B cell (primary cell): ENCODE measurements at regions not wholly inside any gene's neighbourhood (a gene's known extent, or its start where the extent isn't known, plus 50 kb on each side); places are given as distances from the start of the nearest gene placed in this dataset.

Experiments used
- ATAC-seq: fragments of 200-7000 bp; cut with Tn5 transposase; one replicate; pipeline ENCODE4 v1.10.0; 2021; ENCODE audit warnings: low read depth, mild to moderate bottlenecking, moderate number of reproducible peaks, moderate library complexity
- CTCF ChIA-PET: fragments of 350-600 bp; sonication (Branson Sonifier 250); formaldehyde crosslinking; loops from one replicate; lab custom pipeline; 2021; ENCODE audit warnings: antibody characterized with exemption, inconsistent platforms; lab: Charles Lee
- POLR2A ChIA-PET: fragments of 350-600 bp; sonication (Branson Sonifier 250); formaldehyde crosslinking; loops from one replicate; lab custom pipeline; 2021; ENCODE audit warnings: antibody characterized with exemption; lab: Charles Lee
- DNase-seq: peaks from one replicate; pipeline ENCODE4 v3.0.0; 2013
- H2AFZ ChIP-seq: 2 replicates; pipeline ENCODE4 v1.6.1; 2012; ENCODE audit warnings: mild to moderate bottlenecking, low read depth, low read length; ENCODE audit not compliant: insufficient read depth, poor library complexity, severe bottlenecking
- H3K27ac ChIP-seq, 2 donors: 1 replicate in 1 of 2; 2 replicates in 1 of 2; pipeline ENCODE4 v1.5.1; 2012 to 2013; ENCODE audit warnings: low read length in 2 of 2, mild to moderate bottlenecking in 2 of 2, moderate library complexity in 1 of 2
- H3K27me3 ChIP-seq, 4 experiments: fragments of 200-600 bp in 1 of 4; sonication (generic) in 1 of 4; replicated peaks in 1 of 4; 1 replicate in 2 of 4; 2 replicates in 2 of 4; pipeline versions ENCODE4 v1.6.1 to v1.7.0; 2013 to 2016; ENCODE audit warnings: low read length in 3 of 4, mild to moderate bottlenecking in 2 of 4, mixed read lengths in 1 of 4, moderate library complexity in 1 of 4; ENCODE audit not compliant: insufficient read depth in 4 of 4, control insufficient read depth in 3 of 4; ENCODE audit errors: control extremely low read depth in 1 of 4
- H3K36me3 ChIP-seq, 2 experiments: replicated peaks in 1 of 2; 1 replicate in 1 of 2; 2 replicates in 1 of 2; pipeline versions ENCODE4 v1.6.1 to v1.7.1; 2013; ENCODE audit warnings: low read length in 1 of 2; ENCODE audit not compliant: insufficient read depth in 2 of 2, control insufficient read depth in 1 of 2; ENCODE audit errors: control extremely low read depth in 1 of 2, extremely low read depth in 1 of 2
- H3K4me1 ChIP-seq, 2 donors: fragments of 200-600 bp in 1 of 2; sonication (generic) in 1 of 2; 1 replicate in 1 of 2; 2 replicates in 1 of 2; pipeline versions ENCODE4 v1.5.1 to v1.6.1; 2013 to 2017; ENCODE audit warnings: low read length in 2 of 2; ENCODE audit not compliant: control insufficient read depth in 2 of 2, insufficient read depth in 2 of 2
- H3K4me2 ChIP-seq: replicated peaks from 2 replicates; pipeline ENCODE3; 2012; ENCODE audit warnings: mild to moderate bottlenecking, low read depth, low read length; ENCODE audit not compliant: poor library complexity, severe bottlenecking
- H3K4me3 ChIP-seq, 5 experiments: fragments of 200-600 bp in 1 of 5; sonication (generic) in 1 of 5; 1 replicate in 3 of 5; 2 replicates in 2 of 5; pipeline versions ENCODE4 v1.5.1 to v1.7.0; 2011 to 2016; ENCODE audit warnings: low read length in 4 of 5, mild to moderate bottlenecking in 4 of 5, low read depth in 2 of 5, control low read depth in 1 of 5, moderate library complexity in 1 of 5; ENCODE audit not compliant: insufficient read depth in 1 of 5; ENCODE audit errors: control extremely low read depth in 1 of 5, extremely low read depth in 1 of 5
- H3K79me2 ChIP-seq: fragments of 200-600 bp; sonication (generic); one replicate; pipeline ENCODE4 v1.6.0; 2016; ENCODE audit warnings: low read length; ENCODE audit not compliant: control insufficient read depth, insufficient read depth
- H3K9ac ChIP-seq: fragments of 200-600 bp; sonication (generic); 2 replicates; pipeline ENCODE4 v1.6.1; 2017; ENCODE audit warnings: mild to moderate bottlenecking, low read length, moderate library complexity
- H3K9me3 ChIP-seq, 3 donors: one replicate each; pipeline versions ENCODE4 v1.6.1 to v1.7.1; 2013; ENCODE audit warnings: low read length in 2 of 3; ENCODE audit not compliant: control insufficient read depth in 2 of 3, insufficient read depth in 1 of 3; ENCODE audit errors: control extremely low read depth in 1 of 3
- H4K20me1 ChIP-seq: 2 replicates; pipeline ENCODE4 v1.6.0; 2012; ENCODE audit warnings: mild to moderate bottlenecking, low read length; ENCODE audit not compliant: insufficient read depth, control insufficient read depth, poor library complexity, severe bottlenecking
- H3K27ac Mint-ChIP-seq: one replicate; pipeline ENCODE4 v1.8.0; 2021; ENCODE audit warnings: mixed read lengths
- H3K27me3 Mint-ChIP-seq: one replicate; pipeline ENCODE4 v1.8.0; 2021; ENCODE audit warnings: mixed read lengths
- H3K4me1 Mint-ChIP-seq: one replicate; pipeline ENCODE4 v1.8.0; 2021; ENCODE audit warnings: mixed read lengths
- H3K4me3 Mint-ChIP-seq: one replicate; pipeline ENCODE4 v1.8.0; 2021; ENCODE audit warnings: mixed read lengths
- H3K9me3 Mint-ChIP-seq: one replicate; pipeline ENCODE4 v1.8.0; 2022; ENCODE audit warnings: mixed read lengths; ENCODE audit not compliant: insufficient read depth
- EZH2 ChIP-seq: IDR thresholded peaks from 2 replicates; pipeline ENCODE4 v1.6.1; 2012; ENCODE audit warnings: borderline replicate concordance, low read depth, mild to moderate bottlenecking, moderate library complexity, low read length; ENCODE audit not compliant: insufficient read depth, poor library complexity, severe bottlenecking
- WGBS: methylation state at CpG from one replicate; pipeline ENCODE4 v1.1.5; 2013; ENCODE audit warnings: missing lambda C conversion rate; ENCODE audit not compliant: insufficient coverage; 5-methylcytosine and 5-hydroxymethylcytosine counted together
- intact Hi-C: fragments of 100-400 bp; cut with micrococcal nuclease; formaldehyde crosslinking; loops from one replicate; pipeline ENCODE4 v1.10.0; 2022
- TF ChIP-seq, protein P1 (sequence below): fragments of 200-600 bp; IDR thresholded peaks from one replicate; pipeline ENCODE4 v1.8.0; 2022; ENCODE audit warnings: antibody characterized with exemption, mild to moderate bottlenecking

DNA sequence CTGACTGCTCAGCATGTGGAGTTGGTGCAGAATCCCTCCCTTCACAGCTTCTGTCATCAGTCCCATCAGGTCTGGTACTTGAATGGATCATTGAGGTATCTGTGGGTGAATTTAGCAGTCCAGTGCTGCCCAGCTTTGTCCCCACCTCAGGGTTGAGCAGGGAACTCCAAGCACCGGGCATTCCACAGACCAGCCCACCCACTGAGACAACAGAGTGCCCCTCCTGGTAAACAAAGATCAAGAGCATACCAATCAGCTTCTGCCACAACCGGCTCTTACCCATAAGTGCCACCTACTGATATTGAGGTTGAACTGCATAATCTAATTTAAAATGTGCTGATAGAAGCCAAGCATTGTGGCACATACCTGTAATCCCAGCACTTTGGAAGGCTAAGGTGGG is 57.1 kb upstream of the FXR1 start:
- 0% methylated on average over 1 of the region's 2 CpGs for WGBS
- Mint-ChIP-seq H3K4me1 (no peaks in the 10 kb centered on the region), H3K27me3 (peaks cover 13% of the 10 kb centered on the region), H3K4me3 (no peak overlapping the region), H3K27ac (no peak overlapping the region), H3K9me3 (peaks cover 5% of the 10 kb centered on the region)
- Histone ChIP-seq H3K4me1 (no peaks in the 10 kb centered on the region), H3K9ac (no peak overlapping the region), H3K4me3 (no peak overlapping the region), H3K4me2 (no peak overlapping the region), H2AFZ (no peak overlapping the region), H3K27ac (no peak overlapping the region), H3K79me2 (no peaks in the 10 kb centered on the region), H3K36me3 (no peaks in the 10 kb centered on the region), H3K9me3 (peaks cover 0 to 6% (median 0%) of the 10 kb centered on the region in 3 donors), H4K20me1 (no peaks in the 10 kb centered on the region), H3K27me3 (peaks cover 0 to 4% (median 1%) of the 10 kb centered on the region in 4 experiments)
- TF ChIP-seq, protein P1, sequence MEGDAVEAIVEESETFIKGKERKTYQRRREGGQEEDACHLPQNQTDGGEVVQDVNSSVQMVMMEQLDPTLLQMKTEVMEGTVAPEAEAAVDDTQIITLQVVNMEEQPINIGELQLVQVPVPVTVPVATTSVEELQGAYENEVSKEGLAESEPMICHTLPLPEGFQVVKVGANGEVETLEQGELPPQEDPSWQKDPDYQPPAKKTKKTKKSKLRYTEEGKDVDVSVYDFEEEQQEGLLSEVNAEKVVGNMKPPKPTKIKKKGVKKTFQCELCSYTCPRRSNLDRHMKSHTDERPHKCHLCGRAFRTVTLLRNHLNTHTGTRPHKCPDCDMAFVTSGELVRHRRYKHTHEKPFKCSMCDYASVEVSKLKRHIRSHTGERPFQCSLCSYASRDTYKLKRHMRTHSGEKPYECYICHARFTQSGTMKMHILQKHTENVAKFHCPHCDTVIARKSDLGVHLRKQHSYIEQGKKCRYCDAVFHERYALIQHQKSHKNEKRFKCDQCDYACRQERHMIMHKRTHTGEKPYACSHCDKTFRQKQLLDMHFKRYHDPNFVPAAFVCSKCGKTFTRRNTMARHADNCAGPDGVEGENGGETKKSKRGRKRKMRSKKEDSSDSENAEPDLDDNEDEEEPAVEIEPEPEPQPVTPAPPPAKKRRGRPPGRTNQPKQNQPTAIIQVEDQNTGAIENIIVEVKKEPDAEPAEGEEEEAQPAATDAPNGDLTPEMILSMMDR = no peak
- TF ChIP-seq EZH2 = no peak
- POLR2A ChIA-PET = no interaction called here
- DNase-seq (no peak), ATAC-seq (no peak)
- intact Hi-C loops = no loop called here
- CTCF ChIA-PET = no interaction called here

DNA sequence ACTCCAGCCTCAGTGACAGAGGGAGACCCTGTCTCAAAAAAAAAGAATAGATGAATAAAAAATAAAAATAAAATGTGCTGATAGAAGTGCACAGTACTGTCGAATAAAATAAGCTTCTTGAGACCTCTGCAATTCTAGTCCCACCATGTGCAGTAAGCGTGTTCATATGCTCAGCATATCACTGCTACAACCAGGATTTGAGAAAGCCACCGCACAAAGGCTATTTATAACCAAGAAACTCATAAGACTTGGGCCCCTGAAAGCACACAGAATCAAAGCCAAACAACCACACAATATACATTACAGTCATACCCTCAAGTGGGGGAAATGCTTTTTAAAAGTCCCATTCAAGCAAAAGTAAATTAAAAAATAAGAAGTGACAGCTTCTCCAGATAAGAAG is 56.5 kb upstream of the FXR1 start:
- H4K20me1 ChIP-seq = no peaks in the 10 kb centered on the region
- TF ChIP-seq, protein P1 = no peak
- no peak for TF ChIP-seq EZH2
- DNase-seq = no peak
- ChIA-PET CTCF (no interaction called here), POLR2A (no interaction called here)
- H3K9ac ChIP-seq = no peak overlapping the region
- Mint-ChIP-seq H3K27me3 (peaks cover 13% of the 10 kb centered on the region), H3K4me3 (no peak overlapping the region), H3K27ac (no peak overlapping the region), H3K9me3 (peaks cover 5% of the 10 kb centered on the region), H3K4me1 (no peaks in the 10 kb centered on the region)
- intact Hi-C loops = no loop called here
- H3K36me3 ChIP-seq = no peaks in the 10 kb centered on the region
- ATAC-seq = no peak
- H2AFZ ChIP-seq = no peak overlapping the region
- WGBS = 94% methylated on average over 2 of the region's 3 CpGs
- H3K4me1 ChIP-seq = no peaks in the 10 kb centered on the region
- H3K27me3 ChIP-seq = peaks cover 0 to 4% (median 1%) of the 10 kb centered on the region in 4 experiments
- H3K4me3 ChIP-seq = no peak overlapping the region
- H3K4me2 ChIP-seq = no peak overlapping the region
- H3K9me3 ChIP-seq = peaks cover 0 to 6% (median 0%) of the 10 kb centered on the region in 3 donors
- no peaks in the 10 kb centered on the region for H3K79me2 ChIP-seq
- H3K27ac ChIP-seq = no peak overlapping the region
